ENCODE measurements at regions not wholly inside any gene's neighbourhood (a gene's known extent, or its start where the extent isn't known, plus 50 kb on each side); places are given as distances from the start of the nearest gene placed in this dataset.

DNA sequence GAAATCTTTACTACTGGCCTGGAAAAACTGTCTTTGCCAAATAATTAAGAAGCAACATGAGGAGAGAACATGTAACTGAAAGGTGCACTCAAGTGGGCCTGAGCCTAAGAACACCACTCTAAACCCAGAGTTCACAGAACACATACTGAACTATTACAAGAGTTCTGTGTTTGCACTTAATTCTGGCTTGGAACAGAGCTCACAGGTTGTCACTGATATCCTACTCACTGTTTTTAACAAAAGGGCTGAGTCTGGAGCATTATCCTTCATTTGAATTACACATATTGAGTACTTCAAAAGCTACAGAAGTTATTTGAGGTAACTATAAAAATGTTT lies 164.7 kb downstream of the OGFRL1 start:
- TF ChIP-seq CTCF (IDR thresholded peaks at IDR 0.05) (no peak), POLR2AphosphoS5 (IDR thresholded peaks at IDR 0.05) (no peak)

Data from prostate gland (tissue), 2 donors.